Keratinocyte (primary cell): ENCODE measurements at regions not wholly inside any gene's neighbourhood (a gene's known extent, or its start where the extent isn't known, plus 50 kb on each side); places are given as distances from the start of the nearest gene placed in this dataset.

Experiments used
- DNase-seq: peaks from one replicate; pipeline ENCODE4 v3.0.0-alpha.2; 2011; ENCODE audit warnings: low read depth, missing footprints, low spot score
- FAIRE-seq: peaks from 2 replicates; lab custom pipeline; 2011; peaks lifted over from hg19 to GRCh38; lab: Jason Lieb, UNC
- H2AFZ ChIP-seq: 2 replicates; pipeline ENCODE4 v1.6.0; 2012; ENCODE audit warnings: low read length, control low read depth, inconsistent platforms; ENCODE audit not compliant: control insufficient read depth
- H3K27ac ChIP-seq: 2 replicates; pipeline ENCODE4 v1.5.1; 2011; ENCODE audit warnings: low read length; ENCODE audit not compliant: control insufficient read depth, insufficient read depth
- H3K27me3 ChIP-seq: 3 replicates; pipeline ENCODE4 v1.6.0; 2011; ENCODE audit warnings: low read length; ENCODE audit not compliant: control insufficient read depth, insufficient read depth; ENCODE audit errors: extremely low read depth
- H3K36me3 ChIP-seq, 2 experiments: 2 replicates in 1 of 2; 3 replicates in 1 of 2; pipeline ENCODE4 v1.5.1; 2011; ENCODE audit warnings: low read length in 2 of 2, mild to moderate bottlenecking in 1 of 2; ENCODE audit not compliant: control insufficient read depth in 2 of 2, insufficient read depth in 2 of 2; ENCODE audit errors: extremely low read depth in 1 of 2
- H3K4me1 ChIP-seq: 3 replicates; pipeline ENCODE4 v1.5.1; 2011; ENCODE audit warnings: low read length; ENCODE audit not compliant: control insufficient read depth, insufficient read depth; ENCODE audit errors: extremely low read depth
- H3K4me2 ChIP-seq: 3 replicates; pipeline ENCODE4 v1.6.0; 2011; ENCODE audit warnings: low read depth, low read length; ENCODE audit not compliant: control insufficient read depth, insufficient read depth; ENCODE audit errors: extremely low read depth
- H3K4me3 ChIP-seq, 3 experiments: fragments of 200-600 bp in 1 of 3; sonication (generic) in 1 of 3; 2 replicates in 2 of 3; 3 replicates in 1 of 3; pipeline ENCODE4 v1.5.1; 2011 to 2016; ENCODE audit warnings: low read length in 3 of 3, mild to moderate bottlenecking in 3 of 3, control low read depth in 2 of 3, inconsistent platforms in 1 of 3, low read depth in 1 of 3, mixed read lengths in 1 of 3, mixed run types in 1 of 3, moderate library complexity in 1 of 3; ENCODE audit not compliant: control insufficient read depth in 2 of 3, insufficient read depth in 2 of 3; ENCODE audit errors: extremely low read depth in 1 of 3
- H3K79me2 ChIP-seq: 2 replicates; pipeline ENCODE4 v1.6.0; 2012; ENCODE audit warnings: low read length; ENCODE audit not compliant: control insufficient read depth, insufficient read depth
- H3K9ac ChIP-seq: 3 replicates; pipeline ENCODE4 v1.6.0; 2011; ENCODE audit warnings: low read length; ENCODE audit not compliant: control insufficient read depth, insufficient read depth; ENCODE audit errors: extremely low read depth
- H3K9me1 ChIP-seq: 3 replicates; pipeline ENCODE4 v1.6.0; 2011; ENCODE audit warnings: low read length; ENCODE audit not compliant: control insufficient read depth, insufficient read depth; ENCODE audit errors: extremely low read depth
- H3K9me3 ChIP-seq: 2 replicates; pipeline ENCODE4 v1.5.1; 2012; ENCODE audit warnings: low read depth, low read length; ENCODE audit not compliant: control insufficient read depth
- H4K20me1 ChIP-seq: 3 replicates; pipeline ENCODE4 v1.6.0; 2011; ENCODE audit warnings: low read length; ENCODE audit not compliant: control insufficient read depth, insufficient read depth; ENCODE audit errors: extremely low read depth
- CTCF ChIP-seq, 3 experiments: IDR thresholded peaks in 1 of 3; conservative IDR thresholded peaks in 1 of 3; optimal IDR thresholded peaks in 1 of 3; 2 replicates in 2 of 3; 3 replicates in 1 of 3; pipeline versions ENCODE3 to v1.5.1; 2011; ENCODE audit warnings: low read length in 3 of 3, mild to moderate bottlenecking in 3 of 3, moderate library complexity in 2 of 3, control low read depth in 1 of 3, inconsistent platforms in 1 of 3; ENCODE audit not compliant: insufficient read depth in 2 of 3; ENCODE audit errors: extremely low read depth in 1 of 3
- EZH2 ChIP-seq: IDR thresholded peaks from one replicate; pipeline ENCODE4 v1.6.1; 2012; ENCODE audit warnings: inconsistent platforms, mild to moderate bottlenecking, low read length, moderate library complexity
- dilution Hi-C: fragments of 300-500 bp; cut with MboI; formaldehyde crosslinking; loops from one replicate; pipeline ENCODE4 v1.7.0; 2020; ENCODE audit warnings: low sequenced_read_pairs; ENCODE audit not compliant: extremely low pct_ligation_motif_present

GRCh38 chr6:69555088-69555638 is 241.6 kb downstream of the LMBRD1 start:
- DNase-seq (no peak), FAIRE-seq (no peak)
- H3K9me3 ChIP-seq: no peaks in the 10 kb centered on the region
- H4K20me1 ChIP-seq: no peaks in the 10 kb centered on the region
- H3K9ac ChIP-seq: no peak overlapping the region
- dilution Hi-C loops: no loop called here
- H3K4me1 ChIP-seq: no peaks in the 10 kb centered on the region
- no peaks in the 10 kb centered on the region for H3K27me3 ChIP-seq
- no peak overlapping the region for H3K4me2 ChIP-seq
- no peak for TF ChIP-seq EZH2
- no peak for TF ChIP-seq CTCF (optimal IDR thresholded peaks at IDR 0.05 in 1 of 3, IDR thresholded peaks at IDR 0.05 in 1 of 3, conservative IDR thresholded peaks at IDR 0.05 in 1 of 3; ENCODE audit: extremely low read depth in 1 of 3, insufficient read depth in 2 of 3, low read length in 3 of 3)
- no peak overlapping the region for H3K27ac ChIP-seq
- no peaks in the 10 kb centered on the region for H3K36me3 ChIP-seq
- no peak overlapping the region for H2AFZ ChIP-seq
- no peak overlapping the region for H3K4me3 ChIP-seq
- H3K9me1 ChIP-seq: no peaks in the 10 kb centered on the region
- no peaks in the 10 kb centered on the region for H3K79me2 ChIP-seq

- no peaks in the 10 kb centered on the region for H3K27me3 ChIP-seq
- H3K9me1 ChIP-seq: no peaks in the 10 kb centered on the region
- DNase-seq (no peak), FAIRE-seq (no peak)
- no peaks in the 10 kb centered on the region for H4K20me1 ChIP-seq
- H3K36me3 ChIP-seq: no peaks in the 10 kb centered on the region
- H3K4me3 ChIP-seq: no peak overlapping the region
- dilution Hi-C loops: no loop called here
- no peak overlapping the region for H3K9ac ChIP-seq
- TF ChIP-seq CTCF (optimal IDR thresholded peaks at IDR 0.05 in 1 of 3, IDR thresholded peaks at IDR 0.05 in 1 of 3, conservative IDR thresholded peaks at IDR 0.05 in 1 of 3; ENCODE audit: extremely low read depth in 1 of 3, insufficient read depth in 2 of 3, low read length in 3 of 3) (no peak), EZH2 (no peak)
- H2AFZ ChIP-seq: no peak overlapping the region
- no peaks in the 10 kb centered on the region for H3K79me2 ChIP-seq
- no peaks in the 10 kb centered on the region for H3K9me3 ChIP-seq
- H3K4me2 ChIP-seq: no peak overlapping the region
- no peaks in the 10 kb centered on the region for H3K4me1 ChIP-seq
- H3K27ac ChIP-seq: no peak overlapping the region
Observed at GRCh38 chr6:69542494-69542893, 254.3 kb downstream of the LMBRD1 start.
